Psoas muscle (tissue), 7 donors: ENCODE measurements at regions not wholly inside any gene's neighbourhood (a gene's known extent, or its start where the extent isn't known, plus 50 kb on each side); places are given as distances from the start of the nearest gene placed in this dataset.

ENCODE experiments used
- ATAC-seq, 4 donors: fragments of 200-7000 bp; cut with Tn5 transposase; one replicate each; pipeline ENCODE4 v1.9.1; 2020; ENCODE audit warnings: moderate library complexity in 3 of 4, mild to moderate bottlenecking in 2 of 4
- DNase-seq, 2 donors: peaks; one replicate each; pipeline ENCODE4 v3.0.0-alpha.2; 2020
- H3K27ac ChIP-seq: fragments of 200-600 bp; one replicate; pipeline ENCODE4 v1.8.0; 2022
- H3K27me3 ChIP-seq, 3 donors: fragments of 200-600 bp in 1 of 3; one replicate each; pipeline versions ENCODE4 v1.6.1 to v1.8.0; 2013 to 2022; ENCODE audit warnings: low read length in 2 of 3, mild to moderate bottlenecking in 2 of 3, moderate library complexity in 1 of 3; ENCODE audit not compliant: insufficient read depth in 3 of 3
- H3K36me3 ChIP-seq, 2 donors: fragments of 200-600 bp in 1 of 2; one replicate each; pipeline versions ENCODE4 v1.6.1 to v1.8.0; 2013 to 2022; ENCODE audit warnings: low read depth in 1 of 2, mild to moderate bottlenecking in 1 of 2, moderate library complexity in 1 of 2; ENCODE audit not compliant: insufficient read depth in 1 of 2
- H3K4me1 ChIP-seq: fragments of 200-600 bp; one replicate; pipeline ENCODE4 v1.8.0; 2022
- H3K4me3 ChIP-seq: fragments of 200-600 bp; one replicate; pipeline ENCODE4 v1.8.0; 2022; ENCODE audit warnings: mild to moderate bottlenecking
- H3K9me3 ChIP-seq: fragments of 200-600 bp; one replicate; pipeline ENCODE4 v1.8.0; 2022
- WGBS, 3 donors: extraction: QIAGEN DNeasy Blood & Tissue Kit; methylation state at CpG; one replicate each; pipeline versions ENCODE4 v1.1.6 to v1.1.7; 2013; 5-methylcytosine and 5-hydroxymethylcytosine counted together
- intact Hi-C, 2 donors: fragments of 100-400 bp; cut with DNase I; formaldehyde crosslinking; loops; one replicate each; pipeline versions ENCODE4 v1.11.0 to v1.14.2; 2022
- TF ChIP-seq, protein P1 (sequence below): fragments of 200-600 bp; IDR thresholded peaks from one replicate; pipeline ENCODE4 v1.8.0; 2022; ENCODE audit warnings: antibody characterized with exemption
- donor health status: healthy with polysubstance abuse.
- donor health status: DM: no; HTN: no; CAD: no; lungs with moderate emphysema.
- donor health status: Bipolar disorder and iron deficiency.
- donor health status: healthy.
- donor health status: DM: yes; HTN: yes; CAD: no.
- donor health status: DM: no; HTN: no; CAD: no.
- donor health status: DM: yes; HTN: yes; CAD: no.

DNA sequence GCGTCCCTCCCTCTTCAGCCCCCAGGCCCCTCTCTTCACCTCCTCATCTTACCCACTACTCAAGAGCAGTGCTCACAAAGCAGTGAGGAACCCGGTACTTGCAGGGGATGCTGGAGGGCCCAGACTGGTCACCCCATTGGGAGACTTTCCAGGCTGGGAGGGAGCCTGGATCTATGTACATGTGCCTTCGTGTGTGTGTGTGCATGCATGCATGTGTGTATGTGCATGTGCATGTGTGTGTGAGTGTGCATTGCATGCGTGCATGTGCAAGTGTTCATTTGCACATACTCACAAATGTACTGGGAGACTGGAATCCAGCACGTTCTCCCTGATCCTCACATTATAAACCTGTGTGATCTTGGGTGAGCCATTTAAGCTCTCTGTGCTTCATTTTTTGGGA is 696.0 kb upstream of the EEF2KMT start:
- no peak for ATAC-seq
- Histone ChIP-seq H3K9me3 (no peaks in the 10 kb centered on the region), H3K27me3 (peaks cover 0 to 2% (median 0%) of the 10 kb centered on the region in 3 donors), H3K36me3 (no peaks in the 10 kb centered on the region), H3K27ac (no peak overlapping the region), H3K4me1 (no peaks in the 10 kb centered on the region), H3K4me3 (no peak overlapping the region)
- DNase-seq, result no peak
- intact Hi-C loops, result no loop called here
- TF ChIP-seq, protein P1, sequence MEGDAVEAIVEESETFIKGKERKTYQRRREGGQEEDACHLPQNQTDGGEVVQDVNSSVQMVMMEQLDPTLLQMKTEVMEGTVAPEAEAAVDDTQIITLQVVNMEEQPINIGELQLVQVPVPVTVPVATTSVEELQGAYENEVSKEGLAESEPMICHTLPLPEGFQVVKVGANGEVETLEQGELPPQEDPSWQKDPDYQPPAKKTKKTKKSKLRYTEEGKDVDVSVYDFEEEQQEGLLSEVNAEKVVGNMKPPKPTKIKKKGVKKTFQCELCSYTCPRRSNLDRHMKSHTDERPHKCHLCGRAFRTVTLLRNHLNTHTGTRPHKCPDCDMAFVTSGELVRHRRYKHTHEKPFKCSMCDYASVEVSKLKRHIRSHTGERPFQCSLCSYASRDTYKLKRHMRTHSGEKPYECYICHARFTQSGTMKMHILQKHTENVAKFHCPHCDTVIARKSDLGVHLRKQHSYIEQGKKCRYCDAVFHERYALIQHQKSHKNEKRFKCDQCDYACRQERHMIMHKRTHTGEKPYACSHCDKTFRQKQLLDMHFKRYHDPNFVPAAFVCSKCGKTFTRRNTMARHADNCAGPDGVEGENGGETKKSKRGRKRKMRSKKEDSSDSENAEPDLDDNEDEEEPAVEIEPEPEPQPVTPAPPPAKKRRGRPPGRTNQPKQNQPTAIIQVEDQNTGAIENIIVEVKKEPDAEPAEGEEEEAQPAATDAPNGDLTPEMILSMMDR, result no peak
- WGBS, 3 donors, result 55 to 68% (median 64%) methylated on average over 5 of the region's 5 CpGs

DNA sequence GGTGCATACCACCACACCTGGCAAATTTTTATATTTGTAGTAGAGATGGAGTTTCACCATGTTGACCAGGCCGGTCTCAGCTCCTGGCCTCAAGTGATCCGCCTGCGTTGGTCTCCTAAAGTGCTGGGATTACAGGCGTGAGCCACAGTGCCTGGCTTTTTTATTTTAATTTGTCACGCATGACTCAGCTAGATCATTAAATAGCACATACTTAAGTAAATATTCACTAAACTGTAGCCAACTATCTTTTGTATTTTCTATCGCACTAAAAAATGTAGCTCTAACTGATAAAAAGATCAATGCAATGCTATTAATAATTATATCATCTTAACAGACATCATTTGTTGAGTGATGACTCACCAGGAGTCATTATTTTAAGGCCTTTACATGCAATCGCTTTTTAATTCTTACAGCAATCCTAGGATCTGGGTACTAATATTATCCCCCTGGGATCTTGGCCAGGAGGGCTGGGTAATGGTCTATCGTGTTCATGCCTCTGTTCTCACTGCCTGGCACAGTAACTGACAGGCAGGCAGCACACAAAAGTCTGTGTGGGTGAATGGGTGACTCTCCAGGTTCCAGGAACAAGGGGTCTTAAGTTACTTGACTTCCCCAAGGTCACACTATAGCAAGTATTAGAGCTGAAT is 693.5 kb upstream of the EEF2KMT start:
- intact Hi-C loops, result no loop called here
- TF ChIP-seq, protein P1, result no peak
- 45 to 61% (median 58%) methylated on average over 8 of the region's 8 CpGs for WGBS, 3 donors
- DNase-seq, result no peak
- no peaks in the 10 kb centered on the region for H3K4me1 ChIP-seq
- no peak overlapping the region for H3K4me3 ChIP-seq
- no peaks in the 10 kb centered on the region for H3K9me3 ChIP-seq
- no peaks in the 10 kb centered on the region for H3K36me3 ChIP-seq
- H3K27me3 ChIP-seq, result no peaks in the 10 kb centered on the region
- no peak for ATAC-seq
- no peak overlapping the region for H3K27ac ChIP-seq

DNA sequence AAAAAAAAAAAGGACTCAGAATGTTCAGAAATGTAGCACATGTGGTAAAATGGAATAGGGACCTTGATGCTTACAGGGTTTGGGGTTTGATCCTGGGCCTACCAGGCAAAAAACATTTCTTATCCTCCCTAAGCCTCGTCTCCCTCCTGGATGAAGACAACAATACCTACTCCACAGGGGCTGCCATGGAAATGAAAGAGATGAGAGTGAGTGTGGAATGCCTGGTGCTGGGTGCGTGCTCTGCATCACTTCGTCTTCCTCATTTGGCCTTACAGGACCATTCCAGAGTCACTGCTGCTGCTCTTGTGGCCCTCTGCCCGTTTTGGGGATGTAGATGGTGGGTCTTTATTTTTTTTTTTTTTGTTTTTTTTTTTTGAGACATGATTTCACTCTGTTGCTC is 692.9 kb upstream of the EEF2KMT start:
- Histone ChIP-seq H3K27ac (no peak overlapping the region), H3K36me3 (no peaks in the 10 kb centered on the region), H3K4me1 (no peaks in the 10 kb centered on the region), H3K27me3 (no peaks in the 10 kb centered on the region), H3K4me3 (no peak overlapping the region), H3K9me3 (no peaks in the 10 kb centered on the region)
- no peak for DNase-seq
- 55 to 59% (median 57%) methylated on average over 4 of the region's 4 CpGs for WGBS, 3 donors
- ATAC-seq, result no peak
- intact Hi-C loops, result no loop called here
- TF ChIP-seq, protein P1, result no peak

DNA sequence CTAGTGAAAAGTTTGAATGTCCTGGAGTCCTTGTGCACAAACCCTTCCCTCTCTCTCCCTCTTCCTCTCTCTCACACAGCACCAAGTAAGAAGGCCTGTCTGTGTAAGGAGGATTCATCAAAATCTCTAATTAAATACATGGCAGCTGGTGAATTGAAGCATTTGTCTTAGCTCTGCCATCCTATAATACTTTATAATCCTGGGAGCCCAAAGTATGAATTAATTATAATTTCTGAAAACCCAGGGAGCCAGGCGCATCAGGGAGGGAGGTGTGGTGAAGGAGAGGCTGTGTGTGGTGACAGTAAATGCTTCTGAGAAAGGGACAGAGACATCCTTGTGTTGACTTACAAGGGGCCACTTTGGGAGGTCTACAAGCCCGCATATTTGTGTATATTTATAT is 691.4 kb upstream of the EEF2KMT start:
- WGBS, 3 donors, result 72 to 92% (median 81%) methylated on average over 2 of the region's 2 CpGs
- intact Hi-C loops, result no loop called here
- no peak overlapping the region for H3K27ac ChIP-seq
- TF ChIP-seq, protein P1, result no peak
- no peaks in the 10 kb centered on the region for H3K36me3 ChIP-seq
- DNase-seq (no peak), ATAC-seq (no peak)
- no peaks in the 10 kb centered on the region for H3K4me1 ChIP-seq
- no peaks in the 10 kb centered on the region for H3K9me3 ChIP-seq
- no peaks in the 10 kb centered on the region for H3K27me3 ChIP-seq
- H3K4me3 ChIP-seq, result no peak overlapping the region

DNA sequence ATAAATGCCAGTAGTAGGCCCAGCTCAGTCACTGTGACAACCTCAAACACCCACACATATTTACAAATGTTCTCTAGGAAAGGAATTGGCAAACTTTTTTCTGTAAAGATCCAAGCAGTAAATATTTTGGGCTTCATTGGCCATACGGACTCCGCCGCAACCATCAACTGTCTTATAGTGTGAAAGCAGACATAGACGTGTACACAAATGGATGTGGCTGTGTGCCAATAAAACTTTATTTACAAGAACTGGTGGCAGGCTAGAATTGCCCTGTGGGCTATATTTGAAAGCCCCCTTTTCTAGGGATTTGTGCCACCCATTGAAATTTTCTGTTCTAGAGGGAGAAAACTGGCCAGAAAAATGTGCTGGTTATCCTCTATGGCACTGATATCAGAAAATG is 683.8 kb upstream of the EEF2KMT start:
- intact Hi-C loops, result no loop called here
- WGBS, 3 donors, result 86 to 92% (median 92%) methylated on average over 4 of the region's 4 CpGs
- DNase-seq (no peak), ATAC-seq (no peak)
- Histone ChIP-seq H3K27me3 (no peaks in the 10 kb centered on the region), H3K4me1 (no peaks in the 10 kb centered on the region), H3K4me3 (no peak overlapping the region), H3K36me3 (no peaks in the 10 kb centered on the region), H3K9me3 (no peaks in the 10 kb centered on the region), H3K27ac (no peak overlapping the region)
- TF ChIP-seq, protein P1, result no peak
